H9 (cell line): ENCODE measurements at regions not wholly inside any gene's neighbourhood (a gene's known extent, or its start where the extent isn't known, plus 50 kb on each side); places are given as distances from the start of the nearest gene placed in this dataset.

Experiments used
- DNase-seq: peaks from one replicate; pipeline ENCODE4 v3.0.0-alpha.2; 2017
- H2AFZ ChIP-seq: one replicate; pipeline ENCODE4 v1.6.1; 2013; ENCODE audit warnings: mild to moderate bottlenecking, low read length, control low read depth, moderate library complexity
- H2AK5ac ChIP-seq: 2 replicates; pipeline ENCODE4 v1.6.1; 2013; ENCODE audit warnings: low read length, control low read depth, mixed read lengths; ENCODE audit not compliant: insufficient read length
- H2BK120ac ChIP-seq: one replicate; pipeline ENCODE4 v1.6.1; 2013; ENCODE audit warnings: low read depth, mild to moderate bottlenecking, low read length, control low read depth, inconsistent platforms; ENCODE audit not compliant: poor library complexity, severe bottlenecking
- H2BK12ac ChIP-seq: 2 replicates; pipeline ENCODE4 v1.6.1; 2013; ENCODE audit warnings: low read length, control low read depth, mixed read lengths, low read depth; ENCODE audit not compliant: insufficient read length
- H2BK15ac ChIP-seq: 2 replicates; pipeline ENCODE4 v1.6.1; 2013; ENCODE audit warnings: low read depth, low read length, control low read depth
- H2BK20ac ChIP-seq: one replicate; pipeline ENCODE4 v1.6.1; 2013; ENCODE audit warnings: low read depth, mild to moderate bottlenecking, low read length, control low read depth, inconsistent platforms; ENCODE audit not compliant: poor library complexity, severe bottlenecking
- H2BK5ac ChIP-seq: 2 replicates; pipeline ENCODE4 v1.6.1; 2013; ENCODE audit warnings: low read length, control low read depth, mixed read lengths; ENCODE audit not compliant: insufficient read length
- H3K14ac ChIP-seq: 2 replicates; pipeline ENCODE4 v1.6.1; 2013; ENCODE audit warnings: low read length, control low read depth; ENCODE audit not compliant: insufficient read depth
- H3K18ac ChIP-seq: 2 replicates; pipeline ENCODE4 v1.6.1; 2013; ENCODE audit warnings: low read depth, mild to moderate bottlenecking, mixed read lengths, low read length, control low read depth; ENCODE audit not compliant: insufficient read length
- H3K23ac ChIP-seq: 2 replicates; pipeline ENCODE4 v1.6.1; 2013; ENCODE audit warnings: low read length, control low read depth, mixed read lengths, low read depth; ENCODE audit not compliant: insufficient read length
- H3K23me2 ChIP-seq: 2 replicates; pipeline ENCODE4 v1.6.1; 2013; ENCODE audit warnings: low read depth, mild to moderate bottlenecking, mixed read lengths, low read length, control low read depth; ENCODE audit not compliant: insufficient read length, poor library complexity, severe bottlenecking
- H3K27ac ChIP-seq: 2 replicates; pipeline ENCODE4 v1.5.1; 2013; ENCODE audit warnings: low read length, control low read depth, mixed read lengths, low read depth; ENCODE audit not compliant: insufficient read length
- H3K27me3 ChIP-seq: 2 replicates; pipeline ENCODE4 v1.6.1; 2013; ENCODE audit warnings: low read length, control low read depth, inconsistent platforms; ENCODE audit not compliant: insufficient read depth
- H3K4ac ChIP-seq: 2 replicates; pipeline ENCODE4 v1.6.1; 2013; ENCODE audit warnings: low read depth, mild to moderate bottlenecking, control low read depth, inconsistent platforms, low read length, moderate library complexity
- H3K4me1 ChIP-seq: 2 replicates; pipeline ENCODE4 v1.6.1; 2013; ENCODE audit warnings: low read length, control low read depth, inconsistent platforms; ENCODE audit not compliant: insufficient read depth
- H3K4me2 ChIP-seq: 2 replicates; pipeline ENCODE4 v1.6.1; 2013; ENCODE audit warnings: low read length, control low read depth, mixed read lengths; ENCODE audit not compliant: insufficient read length, insufficient read depth
- H3K56ac ChIP-seq: 2 replicates; pipeline ENCODE4 v1.6.1; 2013; ENCODE audit warnings: low read depth, mild to moderate bottlenecking, mixed read lengths, low read length, control low read depth; ENCODE audit not compliant: insufficient read length
- H3K79me1 ChIP-seq: 2 replicates; pipeline ENCODE4 v1.6.1; 2013; ENCODE audit warnings: low read depth, mild to moderate bottlenecking, moderate library complexity, low read length, control low read depth, inconsistent platforms; ENCODE audit not compliant: insufficient read depth, poor library complexity, severe bottlenecking
- H3K79me2 ChIP-seq: 2 replicates; pipeline ENCODE4 v1.6.1; 2013; ENCODE audit warnings: low read length, control low read depth, inconsistent platforms; ENCODE audit not compliant: insufficient read depth
- H3K9ac ChIP-seq: 2 replicates; pipeline ENCODE4 v1.6.1; 2013; ENCODE audit warnings: low read length, control low read depth, mixed read lengths; ENCODE audit not compliant: insufficient read length; ENCODE audit errors: extremely low read depth
- H3K9me3 ChIP-seq: one replicate; pipeline ENCODE4 v1.6.1; 2013; ENCODE audit warnings: low read depth, low read length, inconsistent platforms; ENCODE audit not compliant: control insufficient read depth
- H3T11ph ChIP-seq: one replicate; pipeline ENCODE4 v1.6.1; 2013; ENCODE audit warnings: mild to moderate bottlenecking, low read length, control low read depth, inconsistent platforms
- H4K20me1 ChIP-seq: one replicate; pipeline ENCODE4 v1.6.1; 2013; ENCODE audit not compliant: control insufficient read depth, insufficient read length, insufficient read depth
- H4K5ac ChIP-seq: 2 replicates; pipeline ENCODE4 v1.6.1; 2013; ENCODE audit warnings: low read depth, mild to moderate bottlenecking, mixed read lengths, low read length, control low read depth; ENCODE audit not compliant: insufficient read length
- H4K8ac ChIP-seq: replicated peaks from 2 replicates; pipeline ENCODE4 v1.6.1; 2013; ENCODE audit warnings: low read length, control low read depth, mixed read lengths, low read depth; ENCODE audit not compliant: insufficient read length
- H4K91ac ChIP-seq: 2 replicates; pipeline ENCODE4 v1.6.1; 2013; ENCODE audit warnings: low read depth, mild to moderate bottlenecking, moderate library complexity, mixed read lengths, low read length, control low read depth; ENCODE audit not compliant: insufficient read length
- H3K27ac Mint-ChIP-seq, 3 experiments: 2 replicates in 2 of 3; 3 replicates in 1 of 3; pipeline ENCODE4 v1.8.0; 2020 to 2021; ENCODE audit warnings: mixed read lengths in 3 of 3, mild to moderate bottlenecking in 1 of 3, moderate library complexity in 1 of 3
- H3K27me3 Mint-ChIP-seq: 2 replicates; pipeline ENCODE4 v1.8.0; 2021; ENCODE audit warnings: low read depth, mild to moderate bottlenecking, moderate library complexity, mixed read lengths
- H3K36me3 Mint-ChIP-seq, 3 experiments: 2 replicates in 2 of 3; 3 replicates in 1 of 3; pipeline ENCODE4 v1.8.0; 2020 to 2021; ENCODE audit warnings: low read depth in 3 of 3, mixed read lengths in 3 of 3; ENCODE audit not compliant: insufficient read depth in 1 of 3
- H3K4me1 Mint-ChIP-seq, 2 experiments: 2 replicates each; pipeline ENCODE4 v1.8.0; 2020; ENCODE audit warnings: mixed read lengths in 2 of 2
- H3K4me3 Mint-ChIP-seq, 2 experiments: 2 replicates in 1 of 2; 3 replicates in 1 of 2; pipeline ENCODE4 v1.8.0; 2020 to 2021; ENCODE audit warnings: mild to moderate bottlenecking in 2 of 2, mixed read lengths in 2 of 2, moderate library complexity in 1 of 2
- H3K9me3 Mint-ChIP-seq, 2 experiments: 2 replicates in 1 of 2; 3 replicates in 1 of 2; pipeline ENCODE4 v1.8.0; 2020; ENCODE audit warnings: mild to moderate bottlenecking in 2 of 2, mixed read lengths in 2 of 2, moderate library complexity in 1 of 2
- WGBS: extraction: QIAGEN DNeasy Blood & Tissue Kit; methylation state at CpG from one replicate; pipeline ENCODE4 v1.1.7; 2013; ENCODE audit warnings: missing lambda C conversion rate, low lambda C conversion rate, mixed read lengths; ENCODE audit not compliant: insufficient read length; ENCODE audit errors: extremely low coverage; 5-methylcytosine and 5-hydroxymethylcytosine counted together
- TF ChIP-seq, protein P1 (sequence below): fragments of 200-600 bp; sonication (generic); conservative IDR thresholded peaks from 3 replicates; pipeline ENCODE4 v1.8.0; 2021; ENCODE audit warnings: antibody characterized with exemption, mild to moderate bottlenecking

DNA sequence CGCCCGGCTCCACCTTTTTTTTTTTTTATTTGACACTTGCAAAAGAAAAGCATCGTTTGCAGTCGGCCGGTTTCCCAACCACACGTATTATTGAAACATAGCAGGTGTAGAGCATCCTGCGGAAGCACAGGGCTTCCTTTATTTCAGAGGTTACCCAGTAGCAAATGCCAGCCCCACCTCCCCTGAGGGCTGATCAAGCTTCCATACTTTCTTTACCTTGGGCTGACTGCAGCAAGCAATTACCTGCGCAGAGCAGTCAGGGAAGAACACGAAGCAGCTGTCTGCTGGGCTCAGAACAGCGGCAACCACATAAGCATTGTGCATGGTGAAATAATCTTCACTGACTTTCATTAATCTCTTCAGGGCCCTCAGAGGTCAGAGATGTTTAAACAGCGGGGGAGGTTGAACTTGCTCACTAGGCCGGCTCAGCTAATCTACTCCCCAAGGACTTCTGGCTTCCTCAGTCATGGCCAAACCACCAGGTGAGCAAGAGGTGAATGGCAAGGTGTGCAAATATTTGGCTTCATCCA, 784.7 kb upstream of the AUTS2 start:
- H3K14ac ChIP-seq = no peak overlapping the region
- H3K56ac ChIP-seq = no peak overlapping the region
- H3K27me3 ChIP-seq = no peaks in the 10 kb centered on the region; the same call in 1 of the 2 replicates
- H2AK5ac ChIP-seq = no peak overlapping the region
- H2BK20ac ChIP-seq = no peak overlapping the region
- H3K36me3 Mint-ChIP-seq = peaks cover 0 to 3% (median 2%) of the 10 kb centered on the region in 3 experiments; a peak in 3 of 7 replicates
- H3K27ac Mint-ChIP-seq = no peak overlapping the region
- H3K79me1 ChIP-seq = no peaks in the 10 kb centered on the region
- H2BK5ac ChIP-seq = no peak overlapping the region
- no peak overlapping the region for H4K5ac ChIP-seq
- H3K79me2 ChIP-seq = no peaks in the 10 kb centered on the region
- H4K8ac ChIP-seq = no peak overlapping the region
- H3K9ac ChIP-seq = no peak overlapping the region
- no peak overlapping the region for H3K18ac ChIP-seq
- H2BK12ac ChIP-seq = no peak overlapping the region
- no peak overlapping the region for H3T11ph ChIP-seq
- DNase-seq = no peak
- H2BK15ac ChIP-seq = no peak overlapping the region
- H3K27me3 Mint-ChIP-seq = no peaks in the 10 kb centered on the region; the same call in none of the 2 replicates
- H3K23me2 ChIP-seq = no peaks in the 10 kb centered on the region
- H3K27ac ChIP-seq = no peak overlapping the region
- no peak overlapping the region for H3K4ac ChIP-seq
- peaks cover 0 to 4% of the 10 kb centered on the region in 2 experiments; a peak in 2 of 4 replicates for H3K4me1 Mint-ChIP-seq
- no peaks in the 10 kb centered on the region for H3K4me1 ChIP-seq
- no peak overlapping the region for H3K23ac ChIP-seq
- no peaks in the 10 kb centered on the region for H3K9me3 ChIP-seq
- no peak overlapping the region for H2BK120ac ChIP-seq
- H3K4me2 ChIP-seq = no peak overlapping the region
- no peak overlapping the region for H3K4me3 Mint-ChIP-seq
- no peaks in the 10 kb centered on the region for H4K20me1 ChIP-seq
- H2AFZ ChIP-seq = no peak overlapping the region
- TF ChIP-seq, protein P1, sequence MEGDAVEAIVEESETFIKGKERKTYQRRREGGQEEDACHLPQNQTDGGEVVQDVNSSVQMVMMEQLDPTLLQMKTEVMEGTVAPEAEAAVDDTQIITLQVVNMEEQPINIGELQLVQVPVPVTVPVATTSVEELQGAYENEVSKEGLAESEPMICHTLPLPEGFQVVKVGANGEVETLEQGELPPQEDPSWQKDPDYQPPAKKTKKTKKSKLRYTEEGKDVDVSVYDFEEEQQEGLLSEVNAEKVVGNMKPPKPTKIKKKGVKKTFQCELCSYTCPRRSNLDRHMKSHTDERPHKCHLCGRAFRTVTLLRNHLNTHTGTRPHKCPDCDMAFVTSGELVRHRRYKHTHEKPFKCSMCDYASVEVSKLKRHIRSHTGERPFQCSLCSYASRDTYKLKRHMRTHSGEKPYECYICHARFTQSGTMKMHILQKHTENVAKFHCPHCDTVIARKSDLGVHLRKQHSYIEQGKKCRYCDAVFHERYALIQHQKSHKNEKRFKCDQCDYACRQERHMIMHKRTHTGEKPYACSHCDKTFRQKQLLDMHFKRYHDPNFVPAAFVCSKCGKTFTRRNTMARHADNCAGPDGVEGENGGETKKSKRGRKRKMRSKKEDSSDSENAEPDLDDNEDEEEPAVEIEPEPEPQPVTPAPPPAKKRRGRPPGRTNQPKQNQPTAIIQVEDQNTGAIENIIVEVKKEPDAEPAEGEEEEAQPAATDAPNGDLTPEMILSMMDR = no peak
- peaks cover 3% of the 10 kb centered on the region in 2 experiments; a peak in 4 of 5 replicates for H3K9me3 Mint-ChIP-seq
- no peak overlapping the region for H4K91ac ChIP-seq
- WGBS = no CpG with 5 or more reads among the region's 12 CpGs
